ENCODE measurements at regions not wholly inside any gene's neighbourhood (a gene's known extent, or its start where the extent isn't known, plus 50 kb on each side); places are given as distances from the start of the nearest gene placed in this dataset.

GRCh38 chr21:43271452-43272020 lies 102.7 kb downstream of the CRYAA start:
- ATAC-seq (ENCODE audit: low read depth in 2 of 2), result no peak
- Mint-ChIP-seq H3K27ac (peak overlapping the region in 1 of 6 donors; percentile 56), H3K9me3 (no peaks in the 10 kb centered on the region), H3K27me3 (peaks cover 10 to 49% (median 15%) of the 10 kb centered on the region in 3 donors), H3K36me3 (no peaks in the 10 kb centered on the region), H3K4me3 (no peak overlapping the region), H3K4me1 (peaks cover 6 to 18% (median 9%) of the 10 kb centered on the region in 3 donors)
- DNase-seq, result no peak

- no peak for DNase-seq
- no peak for ATAC-seq (ENCODE audit: low read depth in 2 of 2)
- Mint-ChIP-seq H3K27me3 (peaks cover 4 to 43% (median 15%) of the 10 kb centered on the region in 3 donors), H3K9me3 (no peaks in the 10 kb centered on the region), H3K36me3 (no peaks in the 10 kb centered on the region), H3K4me3 (no peak overlapping the region), H3K4me1 (peaks cover 6 to 19% (median 11%) of the 10 kb centered on the region in 3 donors), H3K27ac (peak overlapping the region in 2 of 6 donors; percentile 28 to 56)
Observed at GRCh38 chr21:43270800-43271301, 102.0 kb downstream of the CRYAA start.

GRCh38 chr21:43269957-43270705 lies 101.3 kb downstream of the CRYAA start:
- Mint-ChIP-seq H3K27ac (peak overlapping the region in 2 of 6 donors; percentile 28 to 56), H3K36me3 (no peaks in the 10 kb centered on the region), H3K4me1 (peaks cover 2 to 12% (median 7%) of the 10 kb centered on the region in 3 donors), H3K4me3 (no peak overlapping the region), H3K27me3 (peaks cover 0 to 35% (median 9%) of the 10 kb centered on the region in 3 donors), H3K9me3 (no peaks in the 10 kb centered on the region)
- ATAC-seq (ENCODE audit: low read depth in 2 of 2) (no peak), DNase-seq (no peak)

GRCh38 chr21:43269440-43269839 lies 100.6 kb downstream of the CRYAA start:
- Mint-ChIP-seq H3K4me1 (peaks cover 2 to 7% (median 7%) of the 10 kb centered on the region in 3 donors), H3K27me3 (peaks cover 0 to 36% (median 10%) of the 10 kb centered on the region in 3 donors), H3K36me3 (no peaks in the 10 kb centered on the region), H3K27ac (peak overlapping the region in 1 of 6 donors; percentile 18), H3K9me3 (no peaks in the 10 kb centered on the region), H3K4me3 (no peak overlapping the region)
- ATAC-seq (ENCODE audit: low read depth in 2 of 2) (peak; percentile 52 to 53), DNase-seq (no peak)

- Mint-ChIP-seq H3K36me3 (no peaks in the 10 kb centered on the region), H3K27ac (peak overlapping the region in 1 of 6 donors; percentile 52), H3K4me3 (no peak overlapping the region), H3K4me1 (peaks cover 2 to 7% (median 7%) of the 10 kb centered on the region in 3 donors), H3K9me3 (peaks cover 0 to 3% (median 0%) of the 10 kb centered on the region in 7 donors), H3K27me3 (peaks cover 0 to 39% (median 16%) of the 10 kb centered on the region in 3 donors)
- ATAC-seq (ENCODE audit: low read depth in 2 of 2) (no peak), DNase-seq (no peak)
Observed at GRCh38 chr21:43268804-43269186, 100.0 kb downstream of the CRYAA start.

GRCh38 chr21:43268086-43268803 lies 99.4 kb downstream of the CRYAA start:
- no peaks in the 10 kb centered on the region for H3K36me3 Mint-ChIP-seq
- H3K4me1 Mint-ChIP-seq, result peaks cover 2 to 7% (median 7%) of the 10 kb centered on the region in 3 donors
- ATAC-seq (ENCODE audit: low read depth in 2 of 2) (no peak), DNase-seq (no peak)
- H3K4me3 Mint-ChIP-seq, result no peak overlapping the region
- peak overlapping the region in 1 of 6 donors; percentile 52 for H3K27ac Mint-ChIP-seq
- H3K27me3 Mint-ChIP-seq, result peaks cover 0 to 41% (median 16%) of the 10 kb centered on the region in 3 donors
- H3K9me3 Mint-ChIP-seq, result peaks cover 0 to 3% (median 0%) of the 10 kb centered on the region in 7 donors

GRCh38 chr21:43267391-43268085 lies 98.7 kb downstream of the CRYAA start:
- Mint-ChIP-seq H3K4me1 (peaks cover 2 to 7% (median 7%) of the 10 kb centered on the region in 3 donors), H3K4me3 (no peak overlapping the region), H3K27ac (peak overlapping the region in 3 of 6 donors; percentile 33 to 74 (median 56)), H3K9me3 (peaks cover 0 to 3% (median 0%) of the 10 kb centered on the region in 7 donors), H3K36me3 (no peaks in the 10 kb centered on the region), H3K27me3 (peaks cover 0 to 34% (median 16%) of the 10 kb centered on the region in 3 donors)
- ATAC-seq (ENCODE audit: low read depth in 2 of 2) (no peak), DNase-seq (no peak)

GRCh38 chr21:43266534-43266933 lies 97.7 kb downstream of the CRYAA start:
- Mint-ChIP-seq H3K27ac (peak overlapping the region in 3 of 6 donors; percentile 56 to 81 (median 74)), H3K9me3 (peaks cover 0 to 5% (median 0%) of the 10 kb centered on the region in 7 donors), H3K36me3 (no peaks in the 10 kb centered on the region), H3K27me3 (peaks cover 0 to 24% (median 16%) of the 10 kb centered on the region in 3 donors), H3K4me3 (no peak overlapping the region), H3K4me1 (peaks cover 2 to 7% (median 7%) of the 10 kb centered on the region in 3 donors)
- no peak for DNase-seq
- no peak for ATAC-seq (ENCODE audit: low read depth in 2 of 2)

- Mint-ChIP-seq H3K36me3 (no peaks in the 10 kb centered on the region), H3K27me3 (peaks cover 0 to 12% (median 8%) of the 10 kb centered on the region in 3 donors), H3K4me1 (peaks cover 0 to 7% (median 5%) of the 10 kb centered on the region in 3 donors), H3K9me3 (peaks cover 0 to 5% (median 0%) of the 10 kb centered on the region in 7 donors), H3K4me3 (no peak overlapping the region), H3K27ac (peak overlapping the region in 2 of 6 donors; percentile 69 to 76)
- ATAC-seq (ENCODE audit: low read depth in 2 of 2) (peak in 1 of 2 donors; percentile 12), DNase-seq (no peak)
Observed at GRCh38 chr21:43262427-43262826, 93.6 kb downstream of the CRYAA start.

All from naive B cell (primary cell).